Right ventricle myocardium inferior (tissue), 1 donor: ENCODE measurements at regions not wholly inside any gene's neighbourhood (a gene's known extent, or its start where the extent isn't known, plus 50 kb on each side); places are given as distances from the start of the nearest gene placed in this dataset. TPM values are rescaled to one million over a fixed set of nuclear protein-coding genes. Genes with fewer than 3 reads are reported as not detected.
"Not testable (repeated sequence)": the region's sequence is repeated elsewhere in the genome, so short reads cannot be mapped to it uniquely, and the experiment has no call there.

Experiments used
- ATAC-seq: fragments of 200-7000 bp; cut with Tn5 transposase; one replicate; pipeline ENCODE4 v1.9.1; 2020; ENCODE audit warnings: mild to moderate bottlenecking, moderate library complexity
- DNase-seq: peaks from one replicate; pipeline ENCODE4 v3.0.0; 2021; ENCODE audit errors: missing footprints
- intact Hi-C: fragments of 100-400 bp; cut with DNase I; formaldehyde crosslinking; loops from one replicate; pipeline ENCODE4 v1.11.0; 2022
- microRNA-seq: library from miRNA; unstranded; fragments of <30 nt; microRNA quantifications from one replicate; pipeline ENCODE4 v1.2.0, GENCODE V29; 2020
- donor health status: DM: no; HTN: yes; CAD: no; lungs with severe emphysema.

DNA sequence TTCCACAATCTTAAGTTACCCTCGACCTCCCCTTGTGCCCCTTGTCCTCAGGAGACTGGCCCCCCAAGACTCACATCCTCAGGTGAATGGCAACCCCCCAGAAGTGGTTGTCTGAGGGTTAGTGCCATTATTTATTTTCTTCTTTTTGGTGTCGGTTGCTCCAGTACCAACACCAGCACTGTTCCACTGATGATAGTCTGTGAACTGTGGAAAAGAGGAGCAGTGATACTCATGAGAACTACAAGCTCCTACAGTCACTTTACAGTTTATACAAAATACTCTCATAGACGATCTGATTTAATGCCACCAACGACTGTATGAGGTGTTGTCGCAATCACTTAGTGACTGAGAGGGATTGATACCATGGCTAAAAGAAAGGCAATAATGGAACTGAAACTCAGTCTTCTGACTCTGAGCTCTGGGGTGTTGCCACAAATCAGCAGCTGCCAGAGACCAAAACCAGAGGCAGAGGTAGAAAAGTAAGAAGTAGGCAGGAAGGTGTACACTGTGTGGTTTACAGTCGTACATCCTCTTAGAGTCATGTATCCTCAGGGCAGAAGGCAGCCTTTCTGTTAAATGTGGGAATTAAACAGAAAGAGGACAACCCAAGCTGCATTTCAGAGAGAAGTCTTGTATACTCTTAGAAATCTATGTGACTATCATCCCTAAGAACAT lies 90.8 kb upstream of the ADCY2 start:
- ATAC-seq, intact Hi-C loops, DNase-seq: not testable (repeated sequence)

DNA sequence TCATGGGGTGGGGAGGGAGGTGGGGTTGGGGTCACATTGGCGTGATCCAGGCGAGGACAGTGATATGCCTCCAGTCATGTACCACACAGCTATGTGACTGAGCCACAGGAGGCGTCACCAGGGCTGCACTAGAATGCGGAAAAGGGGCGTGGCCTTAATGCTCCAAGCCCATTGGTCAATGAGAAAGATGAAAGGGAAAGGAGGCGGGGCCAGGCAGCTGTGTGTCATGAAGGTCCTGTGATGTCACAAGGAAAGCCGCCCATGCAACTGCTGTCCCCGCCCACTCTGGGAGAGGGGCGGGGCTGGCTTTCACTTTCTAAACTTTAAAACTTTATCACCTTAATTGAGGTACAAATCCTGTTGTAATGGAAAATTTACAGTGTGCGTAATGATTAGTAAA lies 89.4 kb upstream of the ADCY2 start:
- ATAC-seq, DNase-seq, intact Hi-C loops: not testable (repeated sequence)

DNA sequence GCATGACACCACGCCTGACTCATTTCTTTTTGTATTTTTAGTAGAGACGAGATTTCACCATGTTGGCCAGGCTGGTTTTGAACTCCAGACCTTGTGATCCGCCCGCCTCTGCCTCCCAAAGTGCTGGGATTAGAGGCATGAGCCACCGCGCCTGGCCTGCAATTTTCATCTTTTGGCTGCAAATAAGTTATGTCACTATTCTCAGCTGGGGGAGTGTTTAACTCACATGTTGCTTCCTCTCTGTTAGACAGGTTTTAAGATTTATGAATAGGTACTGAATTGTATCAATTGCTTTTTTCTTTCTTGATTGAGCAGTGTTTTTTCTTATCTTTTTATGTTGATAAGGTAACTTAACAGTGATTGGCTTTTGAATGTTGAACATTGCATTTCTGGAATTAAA lies 88.2 kb upstream of the ADCY2 start:
- intact Hi-C loops, ATAC-seq: not testable (repeated sequence)

DNA sequence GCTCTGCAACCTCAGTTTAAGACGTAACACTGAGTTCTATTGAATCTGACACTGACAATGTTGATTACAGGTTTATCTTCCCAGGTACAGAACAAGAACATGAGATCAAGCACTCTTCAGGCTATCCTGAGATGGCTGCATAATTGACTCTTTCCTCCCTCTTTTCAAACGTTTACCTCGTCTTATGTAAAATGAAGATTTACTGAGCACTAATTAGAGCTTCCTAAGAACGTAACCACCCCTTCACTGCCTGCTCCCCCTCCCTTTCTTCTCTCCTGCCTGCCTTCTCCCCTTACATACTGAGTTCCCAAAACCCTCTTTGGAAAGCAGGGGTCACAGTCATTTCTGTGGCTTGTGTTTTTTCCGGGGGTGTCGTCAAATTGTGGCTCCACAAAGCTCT lies 86.2 kb upstream of the ADCY2 start:
- ATAC-seq, intact Hi-C loops, DNase-seq: not testable (repeated sequence)

More for the DNA sequence above, 88.2 kb upstream of the ADCY2 start:
- DNase-seq: not testable (repeated sequence)

DNA sequence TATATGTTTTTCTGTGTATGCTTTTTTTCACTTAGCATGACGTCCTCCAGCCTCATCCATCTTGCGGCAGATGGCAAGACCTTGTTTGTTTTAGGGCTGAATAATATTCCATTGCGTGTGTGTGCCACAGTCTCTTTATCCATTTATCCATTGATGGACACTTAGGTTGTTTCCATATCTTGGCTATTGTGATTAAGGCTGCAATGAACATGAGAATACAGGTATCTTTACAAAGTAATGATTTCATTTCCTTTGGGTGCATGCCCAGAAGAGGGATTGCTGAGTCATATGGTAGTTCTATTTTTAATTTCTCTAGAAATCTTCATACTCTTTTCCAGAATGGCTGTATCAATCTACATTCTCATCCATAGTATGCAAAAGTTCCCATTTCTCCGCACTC lies 85.3 kb upstream of the ADCY2 start:
- DNase-seq, intact Hi-C loops, ATAC-seq: not testable (repeated sequence)

DNA sequence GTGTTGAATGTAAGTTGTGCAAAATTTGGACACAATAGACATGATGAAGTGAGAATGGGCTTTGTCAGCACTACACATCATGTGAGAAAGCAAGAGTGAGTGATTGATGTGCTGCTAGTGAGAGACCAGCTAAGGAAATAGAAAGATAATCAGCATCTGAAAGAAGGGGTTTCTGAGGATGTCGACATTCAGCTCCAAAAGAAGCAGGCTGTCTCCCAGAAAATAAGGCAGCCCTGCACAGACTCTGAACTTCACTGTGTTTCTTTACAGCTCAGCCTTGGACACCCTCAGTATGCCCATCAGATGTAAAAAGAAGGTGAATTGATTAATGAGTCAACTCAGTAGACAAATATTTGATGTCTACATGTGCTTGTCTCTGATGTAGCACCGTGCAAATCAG lies 80.8 kb upstream of the ADCY2 start:
- DNase-seq (no peak), ATAC-seq (no peak)
- intact Hi-C loops: no loop called here

DNA sequence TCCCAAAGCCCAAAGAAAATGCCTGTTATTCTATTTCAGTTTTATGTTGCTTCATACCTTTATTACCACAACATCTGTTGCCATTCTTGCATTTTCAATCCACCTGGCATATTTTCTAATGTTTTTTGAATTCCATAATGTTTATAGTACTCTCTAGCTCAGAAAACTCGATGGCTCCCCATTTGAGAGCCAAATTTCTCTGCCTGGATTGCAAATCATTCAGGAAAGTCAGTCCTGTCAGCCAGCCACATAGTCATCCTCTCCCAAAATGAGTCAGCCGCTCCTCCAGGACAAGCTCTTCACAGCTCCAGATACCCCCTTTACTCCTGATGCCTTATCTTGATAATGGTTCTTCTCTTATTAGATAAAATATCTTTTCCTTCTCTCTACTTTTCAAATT lies 78.2 kb upstream of the ADCY2 start:
- no peak for ATAC-seq
- intact Hi-C loops: no loop called here

DNA sequence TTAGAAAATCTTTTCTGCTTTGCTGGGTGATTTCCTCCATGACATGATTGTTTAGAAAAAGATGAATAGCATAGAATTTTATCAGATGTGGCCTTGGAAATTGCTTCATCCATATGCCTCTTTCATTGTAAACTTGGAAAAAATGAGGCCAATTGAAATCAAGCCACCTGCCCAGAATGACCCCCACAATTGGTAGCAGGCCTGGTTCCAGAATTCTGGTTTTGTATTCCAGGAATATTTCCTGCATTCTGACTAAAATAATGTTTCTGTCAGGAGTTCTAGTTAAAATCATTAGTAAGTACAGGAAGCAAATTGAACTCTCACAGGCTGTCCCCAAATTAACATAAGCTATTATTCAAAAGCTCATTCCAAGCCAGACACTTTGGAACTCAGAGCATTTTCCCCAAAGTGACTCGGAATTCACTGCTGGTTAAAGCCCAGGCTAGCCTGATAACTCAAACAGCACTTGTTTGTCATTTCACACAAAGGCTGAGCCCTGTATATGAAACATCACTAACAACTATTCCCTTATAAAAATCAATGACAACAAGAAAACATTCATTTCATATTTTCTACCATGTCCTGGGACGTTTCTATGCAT lies 75.1 kb upstream of the ADCY2 start:
- intact Hi-C loops: no loop called here
- no peak for ATAC-seq
- DNase-seq: no peak

More for the DNA sequence above, 78.2 kb upstream of the ADCY2 start:
- DNase-seq: no peak

DNA sequence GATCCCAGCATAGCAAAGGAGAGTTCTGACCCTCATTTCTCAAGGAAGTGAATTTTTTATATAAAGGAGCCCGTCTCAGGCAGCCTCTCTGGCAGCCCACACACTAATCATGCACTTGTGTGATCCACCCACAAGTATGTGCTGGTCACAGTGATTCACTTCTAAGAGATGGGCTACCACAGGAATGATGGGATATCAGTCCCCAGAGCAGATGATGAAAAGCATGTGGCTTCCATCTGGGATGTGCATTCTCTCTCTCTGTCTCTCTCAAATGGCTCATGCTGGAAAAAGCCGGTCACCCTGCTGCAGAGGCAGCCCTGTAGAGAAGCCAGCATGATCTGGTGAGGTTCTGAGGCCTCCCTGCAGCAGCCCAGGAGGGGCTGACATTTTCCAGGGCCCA lies 74.2 kb upstream of the ADCY2 start:
- intact Hi-C loops: no loop called here
- ATAC-seq: no peak
- DNase-seq: no peak

DNA sequence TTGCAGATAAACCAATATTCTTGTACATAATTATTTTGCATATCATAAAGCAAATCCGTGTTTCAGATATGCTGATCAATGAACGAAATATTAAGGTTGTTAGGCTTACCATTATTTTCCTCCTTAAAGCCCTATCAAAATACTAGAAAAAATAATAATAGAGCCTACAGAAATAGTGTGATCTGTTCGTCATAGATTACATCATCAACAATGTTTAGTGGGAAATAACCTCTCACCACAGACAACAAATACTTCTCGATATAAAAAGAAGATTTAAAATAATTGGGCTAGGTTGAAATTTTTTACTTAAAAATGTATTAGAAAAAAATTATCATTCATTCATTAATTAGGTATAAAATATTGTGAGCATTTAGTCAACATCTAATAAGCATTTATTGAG lies 71.0 kb upstream of the ADCY2 start:
- no peak for ATAC-seq
- intact Hi-C loops: no loop called here

DNA sequence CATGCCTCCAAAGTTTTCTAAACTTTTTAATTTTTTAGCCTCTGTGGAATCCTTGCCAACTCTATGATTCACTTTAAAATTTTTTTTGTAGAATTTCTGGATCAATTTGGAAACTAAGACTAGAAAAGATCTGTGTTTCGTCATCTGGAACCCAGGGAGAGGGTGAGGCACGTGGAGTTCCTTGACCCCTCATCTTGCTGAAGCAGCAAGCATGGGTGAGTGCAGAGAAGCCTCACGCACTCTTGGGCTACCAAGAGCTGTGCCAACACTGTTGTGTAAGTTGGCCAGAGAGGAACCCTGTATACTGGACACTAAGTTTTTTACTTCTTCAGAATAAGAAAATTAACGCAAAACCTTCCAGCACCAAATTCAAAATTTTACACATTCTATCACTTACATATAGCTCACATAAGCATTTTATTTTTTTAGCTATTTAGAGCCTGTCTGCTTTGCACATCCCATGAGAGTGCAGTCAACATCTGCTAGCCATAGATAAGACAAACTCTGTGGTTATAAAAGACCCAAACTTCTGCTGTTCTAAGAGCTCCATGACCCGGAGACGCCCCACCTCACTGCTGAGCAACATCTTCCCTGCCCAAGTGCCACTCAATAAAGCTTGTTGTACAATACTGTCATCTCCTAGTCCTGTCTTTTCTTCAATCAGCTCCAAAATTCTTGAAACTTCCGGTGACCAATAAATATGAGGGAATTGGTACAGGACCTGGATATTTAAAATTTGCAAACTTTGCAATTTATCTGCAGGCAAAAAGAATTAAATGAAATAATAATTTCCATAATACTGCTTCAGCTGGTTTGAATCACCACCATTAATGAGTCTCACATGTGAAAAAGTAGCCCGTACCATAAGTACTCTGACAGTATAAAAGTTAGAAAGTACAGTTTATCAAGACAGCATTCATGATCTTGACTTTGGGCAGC lies 69.7 kb upstream of the ADCY2 start:
- intact Hi-C loops: no loop called here
- ATAC-seq (peak; percentile 59), DNase-seq (no peak)

More for the DNA sequence above, 71.0 kb upstream of the ADCY2 start:
- DNase-seq: no peak

DNA sequence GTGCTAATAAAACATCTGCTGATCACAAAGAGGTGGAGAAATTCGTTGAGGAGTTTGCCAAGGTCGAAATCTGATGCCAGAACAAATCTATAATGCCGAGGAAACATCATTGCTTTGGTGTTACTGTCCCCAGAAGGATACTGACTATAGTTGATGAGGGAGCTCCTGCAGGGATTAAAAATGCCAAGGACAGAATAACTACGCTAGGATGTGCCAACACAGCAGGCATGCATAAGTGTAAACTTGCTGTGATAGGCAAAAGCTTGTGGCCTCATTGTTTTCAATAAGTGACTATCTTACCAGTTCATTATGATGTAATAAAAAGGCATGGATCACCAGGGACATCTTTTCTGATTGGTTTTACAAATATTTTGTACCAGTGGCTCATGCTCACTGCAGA lies 66.8 kb upstream of the ADCY2 start:
- intact Hi-C loops: no loop called here
- no peak for DNase-seq
- no peak for ATAC-seq

DNA sequence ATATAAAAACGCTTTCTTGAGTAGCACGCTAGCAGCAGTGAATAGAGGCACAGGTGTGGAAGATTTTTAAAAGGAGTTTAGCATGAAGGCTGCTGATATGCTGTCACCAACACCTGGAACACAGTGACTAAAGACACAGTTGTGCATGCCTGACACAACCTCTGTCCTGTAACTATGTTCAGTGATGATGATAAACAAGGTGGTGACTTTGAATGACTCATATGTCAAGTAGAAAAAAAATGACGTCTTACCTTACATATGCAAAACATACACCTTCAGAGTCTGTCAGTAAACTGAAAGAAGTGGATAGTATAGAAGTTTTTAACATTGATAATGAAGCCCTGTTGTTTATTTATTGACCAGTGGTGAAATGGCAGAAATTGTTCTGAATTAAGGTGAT lies 66.2 kb upstream of the ADCY2 start:
- intact Hi-C loops: no loop called here
- no peak for DNase-seq
- no peak for ATAC-seq

DNA sequence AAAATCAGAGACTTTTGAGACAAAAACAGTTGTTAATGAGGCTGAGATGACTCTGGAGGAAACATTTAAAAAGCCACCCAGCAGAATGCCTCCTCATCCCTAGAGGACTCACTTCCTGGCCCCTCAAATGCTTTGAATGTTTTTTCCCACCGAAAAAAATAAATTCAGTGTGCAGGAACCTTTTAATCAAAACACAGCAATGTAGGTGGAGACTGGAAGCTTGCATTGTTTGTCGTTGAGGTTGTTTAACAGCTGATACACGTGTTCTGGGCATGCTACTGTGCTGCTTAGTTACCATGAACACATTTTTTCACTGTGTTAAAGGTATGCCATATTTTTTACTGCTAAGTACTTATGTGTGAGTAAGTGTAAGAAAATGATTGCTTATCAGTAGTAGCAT lies 65.7 kb upstream of the ADCY2 start:
- no peak for DNase-seq
- intact Hi-C loops: no loop called here
- no peak for ATAC-seq

DNA sequence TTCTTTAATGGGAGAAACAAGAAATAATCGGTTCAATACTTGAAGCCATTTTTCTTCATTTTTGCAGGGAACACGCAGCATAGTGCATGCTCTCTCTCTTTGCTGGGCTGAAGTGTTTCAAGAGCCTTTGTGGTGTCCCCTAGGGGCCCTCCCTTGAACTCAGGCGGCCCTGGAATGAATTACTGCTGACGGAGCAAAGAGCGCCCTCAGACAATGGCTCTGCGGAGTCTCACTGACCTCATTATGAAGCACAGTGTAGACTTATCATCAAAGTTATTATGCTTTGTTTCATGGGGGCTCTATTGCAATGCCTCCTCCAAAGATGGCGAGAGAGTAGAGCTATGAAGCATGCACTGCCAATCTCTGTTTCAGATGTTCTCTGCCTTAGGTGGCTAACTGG lies 64.8 kb upstream of the ADCY2 start:
- intact Hi-C loops: no loop called here
- DNase-seq: no peak
- ATAC-seq: no peak

Small RNA genes in the stretch of these regions (microRNA-seq; reads per million reads assigned to microRNA genes)
- gene MIR4278: not detected
